ENCODE measurements at regions not wholly inside any gene's neighbourhood (a gene's known extent, or its start where the extent isn't known, plus 50 kb on each side); places are given as distances from the start of the nearest gene placed in this dataset.

GRCh38 chr20:11197851-11198250, 524.1 kb upstream of the JAG1 start:
- no peak for TF ChIP-seq CTCF (IDR thresholded peaks at IDR 0.05)
- no peak for TF ChIP-seq EZH2phosphoT487 (IDR thresholded peaks at IDR 0.05)
- no peak for TF ChIP-seq EZH2 (IDR thresholded peaks at IDR 0.05)
